AG04449 (cell line): ENCODE measurements at regions not wholly inside any gene's neighbourhood (a gene's known extent, or its start where the extent isn't known, plus 50 kb on each side); places are given as distances from the start of the nearest gene placed in this dataset.

ENCODE experiments used
- CTCF ChIA-PET: fragments of 350-600 bp; formaldehyde crosslinking; extraction: SDS; loops from one replicate; lab custom pipeline; 2021; ENCODE audit warnings: antibody characterized with exemption; lab: Yijun Ruan, JAX
- POLR2A ChIA-PET: fragments of 400-600, 350-600 bp; formaldehyde crosslinking; extraction: SDS; loops from one replicate; lab custom pipeline; 2020; ENCODE audit warnings: antibody characterized with exemption, inconsistent platforms; lab: Yijun Ruan, JAX
- DNase-seq: peaks from one replicate; pipeline ENCODE4 v3.0.0-alpha.2; 2010; ENCODE audit warnings: low read depth, low spot score
- H3K4me3 ChIP-seq: 2 replicates; pipeline ENCODE4 v1.5.1; 2011; ENCODE audit warnings: low read depth, mild to moderate bottlenecking, control low read depth, low read length
- TF ChIP-seq, protein P1 (sequence below): IDR thresholded peaks from one replicate; pipeline ENCODE4 v1.5.1; 2011; ENCODE audit warnings: mild to moderate bottlenecking, moderate library complexity, low read length, control low read depth, inconsistent platforms; ENCODE audit not compliant: insufficient read depth; ENCODE audit errors: missing control alignments

DNA sequence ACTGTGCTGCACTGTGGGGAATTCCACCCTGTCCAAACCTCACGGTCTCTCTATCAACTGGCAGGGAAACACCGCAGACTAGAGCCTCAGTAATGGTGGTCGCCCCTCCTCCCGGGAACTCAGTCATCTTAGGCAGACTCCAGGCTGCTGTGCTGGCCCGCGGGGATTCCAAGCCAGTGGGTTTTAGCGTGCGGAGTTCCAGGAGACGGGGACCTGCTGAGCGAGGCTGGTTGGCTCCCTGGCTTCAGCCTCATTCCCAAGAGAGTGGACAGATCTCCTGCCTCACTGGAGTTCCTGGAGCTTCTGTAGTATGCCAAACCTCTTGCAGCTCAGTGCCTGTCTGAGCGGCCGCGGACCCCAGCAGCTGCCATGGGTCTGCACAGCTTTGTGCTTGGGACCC lies 455.6 kb downstream of the CCDC91 start:
- no peak overlapping the region for H3K4me3 ChIP-seq
- DNase-seq, result no peak
- ChIA-PET POLR2A (no interaction called here), CTCF (no interaction called here)
- TF ChIP-seq, protein P1, sequence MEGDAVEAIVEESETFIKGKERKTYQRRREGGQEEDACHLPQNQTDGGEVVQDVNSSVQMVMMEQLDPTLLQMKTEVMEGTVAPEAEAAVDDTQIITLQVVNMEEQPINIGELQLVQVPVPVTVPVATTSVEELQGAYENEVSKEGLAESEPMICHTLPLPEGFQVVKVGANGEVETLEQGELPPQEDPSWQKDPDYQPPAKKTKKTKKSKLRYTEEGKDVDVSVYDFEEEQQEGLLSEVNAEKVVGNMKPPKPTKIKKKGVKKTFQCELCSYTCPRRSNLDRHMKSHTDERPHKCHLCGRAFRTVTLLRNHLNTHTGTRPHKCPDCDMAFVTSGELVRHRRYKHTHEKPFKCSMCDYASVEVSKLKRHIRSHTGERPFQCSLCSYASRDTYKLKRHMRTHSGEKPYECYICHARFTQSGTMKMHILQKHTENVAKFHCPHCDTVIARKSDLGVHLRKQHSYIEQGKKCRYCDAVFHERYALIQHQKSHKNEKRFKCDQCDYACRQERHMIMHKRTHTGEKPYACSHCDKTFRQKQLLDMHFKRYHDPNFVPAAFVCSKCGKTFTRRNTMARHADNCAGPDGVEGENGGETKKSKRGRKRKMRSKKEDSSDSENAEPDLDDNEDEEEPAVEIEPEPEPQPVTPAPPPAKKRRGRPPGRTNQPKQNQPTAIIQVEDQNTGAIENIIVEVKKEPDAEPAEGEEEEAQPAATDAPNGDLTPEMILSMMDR, result no peak

GRCh38 chr12:28650906-28651305 lies 460.6 kb downstream of the CCDC91 start:
- DNase-seq, result no peak
- ChIA-PET POLR2A (no interaction called here), CTCF (no interaction called here)
- H3K4me3 ChIP-seq, result no peak overlapping the region
- TF ChIP-seq, protein P1, result no peak

GRCh38 chr12:28652239-28652638 lies 462.0 kb downstream of the CCDC91 start:
- H3K4me3 ChIP-seq, result no peak overlapping the region
- no peak for DNase-seq
- TF ChIP-seq, protein P1, result no peak
- ChIA-PET POLR2A (no interaction called here), CTCF (no interaction called here)

GRCh38 chr12:28681980-28682379 lies 467.1 kb upstream of the FAR2 start:
- no peak overlapping the region for H3K4me3 ChIP-seq
- ChIA-PET CTCF (no interaction called here), POLR2A (no interaction called here)
- TF ChIP-seq, protein P1, result no peak
- DNase-seq, result no peak

GRCh38 chr12:28683366-28683765 lies 465.7 kb upstream of the FAR2 start:
- POLR2A ChIA-PET, result no interaction called here
- no peak overlapping the region for H3K4me3 ChIP-seq
- TF ChIP-seq, protein P1, result no peak
- DNase-seq, result no peak
- CTCF ChIA-PET, result no interaction called here

GRCh38 chr12:28689398-28690175 lies 459.5 kb upstream of the FAR2 start:
- POLR2A ChIA-PET, result no interaction called here
- CTCF ChIA-PET, result no interaction called here
- DNase-seq, result no peak
- no peak overlapping the region for H3K4me3 ChIP-seq
- TF ChIP-seq, protein P1, result no peak
